ENCODE measurements at regions not wholly inside any gene's neighbourhood (a gene's known extent, or its start where the extent isn't known, plus 50 kb on each side); places are given as distances from the start of the nearest gene placed in this dataset.

DNA sequence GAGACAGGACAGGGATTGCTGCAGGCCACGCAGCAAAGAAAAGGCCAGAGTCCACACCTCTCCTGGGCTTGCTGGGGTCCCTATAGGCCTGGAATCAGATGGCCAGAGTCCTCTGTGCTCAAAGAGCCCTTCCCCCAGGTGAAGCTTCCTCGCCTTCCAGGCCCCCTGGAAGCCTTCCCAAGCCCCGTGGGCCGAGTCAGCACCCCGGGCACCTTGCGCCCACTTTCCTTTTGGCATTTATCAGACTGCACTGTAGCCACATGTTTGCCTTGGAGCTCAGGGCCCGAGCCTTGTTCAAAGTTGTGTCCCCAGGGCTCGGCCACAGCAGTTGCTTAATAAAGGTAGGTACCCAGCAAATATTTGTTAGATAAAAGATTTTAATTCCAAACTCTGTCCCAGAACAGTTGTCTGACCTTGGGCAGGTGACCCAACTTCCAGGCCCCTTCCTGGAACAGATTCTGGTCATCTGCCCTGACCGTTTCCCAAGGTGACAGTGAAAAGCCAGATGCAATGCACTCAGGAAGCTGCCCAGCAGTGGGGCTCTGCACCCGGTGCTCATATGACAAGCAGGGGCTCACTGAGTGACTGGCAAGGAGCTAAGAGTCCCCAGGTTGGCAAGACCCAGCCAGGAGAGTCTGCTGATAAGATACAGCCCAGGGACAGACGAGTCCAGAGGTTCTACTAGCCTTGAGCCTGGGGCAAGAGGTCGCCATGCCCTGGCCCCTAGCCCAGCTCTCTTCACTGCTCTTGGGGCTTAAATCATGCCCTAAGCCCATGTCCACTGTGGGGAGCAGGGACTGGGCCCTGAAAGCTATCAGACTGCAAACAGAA, 81.2 kb downstream of the PITPNM2 start (continued):
- no peak for TF ChIP-seq HDAC1 (CRISPR knock-in tag; IDR thresholded peaks at IDR 0.05)
- TF ChIP-seq ZNF501 (CRISPR knock-in tag; IDR thresholded peaks at IDR 0.05) = peak; percentile 69
- TF ChIP-seq GPBP1L1 (CRISPR knock-in tag; IDR thresholded peaks at IDR 0.05) = no peak
- peak; percentile 54 for TF ChIP-seq DMAP1 (CRISPR knock-in tag; IDR thresholded peaks at IDR 0.05)
- TF ChIP-seq SRY (CRISPR knock-in tag; IDR thresholded peaks at IDR 0.05) = 0 out of 2 replicates have a peak, but pooled peaks have one; percentile 23
- TF ChIP-seq, protein P1, sequence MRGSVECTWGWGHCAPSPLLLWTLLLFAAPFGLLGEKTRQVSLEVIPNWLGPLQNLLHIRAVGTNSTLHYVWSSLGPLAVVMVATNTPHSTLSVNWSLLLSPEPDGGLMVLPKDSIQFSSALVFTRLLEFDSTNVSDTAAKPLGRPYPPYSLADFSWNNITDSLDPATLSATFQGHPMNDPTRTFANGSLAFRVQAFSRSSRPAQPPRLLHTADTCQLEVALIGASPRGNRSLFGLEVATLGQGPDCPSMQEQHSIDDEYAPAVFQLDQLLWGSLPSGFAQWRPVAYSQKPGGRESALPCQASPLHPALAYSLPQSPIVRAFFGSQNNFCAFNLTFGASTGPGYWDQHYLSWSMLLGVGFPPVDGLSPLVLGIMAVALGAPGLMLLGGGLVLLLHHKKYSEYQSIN (CRISPR knock-in tag; IDR thresholded peaks at IDR 0.05; ENCODE audit: borderline replicate concordance) = no peak
- no peak for TF ChIP-seq ZNF12 (CRISPR knock-in tag; IDR thresholded peaks at IDR 0.05)
- TF ChIP-seq ZBTB20 (CRISPR knock-in tag; IDR thresholded peaks at IDR 0.05; ENCODE audit: borderline replicate concordance, low read depth) = no peak
- TF ChIP-seq ZNF484 (CRISPR knock-in tag; IDR thresholded peaks at IDR 0.05; ENCODE audit: borderline replicate concordance, low read depth) = no peak
- 0 out of 2 replicates have a peak, but pooled peaks have one; percentile 14 for TF ChIP-seq ZBTB3 (CRISPR knock-in tag; IDR thresholded peaks at IDR 0.05; ENCODE audit: borderline replicate concordance, low read depth)
- TF ChIP-seq PATZ1 (CRISPR knock-in tag; IDR thresholded peaks at IDR 0.05) = 0 out of 2 replicates have a peak, but pooled peaks have one; percentile 7
- TF ChIP-seq MAZ (IDR thresholded peaks at IDR 0.05; ENCODE audit: borderline replicate concordance, low read depth, low read length) = no peak
- no peak for TF ChIP-seq MAZ (CRISPR knock-in tag; IDR thresholded peaks at IDR 0.05; ENCODE audit: low read depth)
- TF ChIP-seq NFYC (CRISPR knock-in tag; IDR thresholded peaks at IDR 0.05) = no peak
- no peak for TF ChIP-seq ZNF280B (CRISPR knock-in tag; IDR thresholded peaks at IDR 0.05; ENCODE audit: borderline replicate concordance)
- TF ChIP-seq, protein P2, sequence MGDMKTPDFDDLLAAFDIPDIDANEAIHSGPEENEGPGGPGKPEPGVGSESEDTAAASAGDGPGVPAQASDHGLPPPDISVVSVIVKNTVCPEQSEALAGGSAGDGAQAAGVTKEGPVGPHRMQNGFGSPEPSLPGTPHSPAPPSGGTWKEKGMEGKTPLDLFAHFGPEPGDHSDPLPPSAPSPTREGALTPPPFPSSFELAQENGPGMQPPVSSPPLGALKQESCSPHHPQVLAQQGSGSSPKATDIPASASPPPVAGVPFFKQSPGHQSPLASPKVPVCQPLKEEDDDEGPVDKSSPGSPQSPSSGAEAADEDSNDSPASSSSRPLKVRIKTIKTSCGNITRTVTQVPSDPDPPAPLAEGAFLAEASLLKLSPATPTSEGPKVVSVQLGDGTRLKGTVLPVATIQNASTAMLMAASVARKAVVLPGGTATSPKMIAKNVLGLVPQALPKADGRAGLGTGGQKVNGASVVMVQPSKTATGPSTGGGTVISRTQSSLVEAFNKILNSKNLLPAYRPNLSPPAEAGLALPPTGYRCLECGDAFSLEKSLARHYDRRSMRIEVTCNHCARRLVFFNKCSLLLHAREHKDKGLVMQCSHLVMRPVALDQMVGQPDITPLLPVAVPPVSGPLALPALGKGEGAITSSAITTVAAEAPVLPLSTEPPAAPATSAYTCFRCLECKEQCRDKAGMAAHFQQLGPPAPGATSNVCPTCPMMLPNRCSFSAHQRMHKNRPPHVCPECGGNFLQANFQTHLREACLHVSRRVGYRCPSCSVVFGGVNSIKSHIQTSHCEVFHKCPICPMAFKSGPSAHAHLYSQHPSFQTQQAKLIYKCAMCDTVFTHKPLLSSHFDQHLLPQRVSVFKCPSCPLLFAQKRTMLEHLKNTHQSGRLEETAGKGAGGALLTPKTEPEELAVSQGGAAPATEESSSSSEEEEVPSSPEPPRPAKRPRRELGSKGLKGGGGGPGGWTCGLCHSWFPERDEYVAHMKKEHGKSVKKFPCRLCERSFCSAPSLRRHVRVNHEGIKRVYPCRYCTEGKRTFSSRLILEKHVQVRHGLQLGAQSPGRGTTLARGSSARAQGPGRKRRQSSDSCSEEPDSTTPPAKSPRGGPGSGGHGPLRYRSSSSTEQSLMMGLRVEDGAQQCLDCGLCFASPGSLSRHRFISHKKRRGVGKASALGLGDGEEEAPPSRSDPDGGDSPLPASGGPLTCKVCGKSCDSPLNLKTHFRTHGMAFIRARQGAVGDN (CRISPR knock-in tag; IDR thresholded peaks at IDR 0.05) = peak; percentile 89
- 0 out of 2 replicates have a peak, but pooled peaks have one; percentile 12 for TF ChIP-seq TARDBP (CRISPR knock-in tag; IDR thresholded peaks at IDR 0.05)
- TF ChIP-seq MAFF (IDR thresholded peaks at IDR 0.05; ENCODE audit: low read depth, low read length) = no peak

All from HepG2 (cell line).